DMS79 treated with DMSO at 0.1 percent for 48 hours (cell line): ENCODE measurements at regions not wholly inside any gene's neighbourhood (a gene's known extent, or its start where the extent isn't known, plus 50 kb on each side); places are given as distances from the start of the nearest gene placed in this dataset.
"Not testable (repeated sequence)": the region's sequence is repeated elsewhere in the genome, so short reads cannot be mapped to it uniquely, and the experiment has no call there.

ENCODE experiments used
- DNase-seq: peaks from one replicate; lab custom pipeline; 2025; lab: John Stamatoyannopoulos, UW

- DNase-seq = no peak
Observed at GRCh38 chr7:35971133-35971891, 170.5 kb downstream of the SEPTIN7 start.

- DNase-seq = peak; percentile 73
Observed at GRCh38 chr7:35975851-35976454, 175.1 kb downstream of the SEPTIN7 start.

- DNase-seq = not testable (repeated sequence)
Observed at GRCh38 chr7:35978816-35979640, 174.0 kb upstream of the EEPD1 start.

GRCh38 chr7:35982600-35982999 is 170.5 kb upstream of the EEPD1 start:
- no peak for DNase-seq

GRCh38 chr7:35983626-35984025 is 169.4 kb upstream of the EEPD1 start:
- DNase-seq = no peak

GRCh38 chr7:35985126-35985754 is 167.8 kb upstream of the EEPD1 start:
- peak; percentile 36 for DNase-seq

GRCh38 chr7:35987016-35987415 is 166.0 kb upstream of the EEPD1 start:
- DNase-seq = no peak

- no peak for DNase-seq
Observed at GRCh38 chr7:35988105-35988504, 164.9 kb upstream of the EEPD1 start.

GRCh38 chr7:35988818-35989217 is 164.2 kb upstream of the EEPD1 start:
- DNase-seq = no peak

- no peak for DNase-seq
Observed at GRCh38 chr7:35991511-35992232, 161.4 kb upstream of the EEPD1 start.

- DNase-seq = no peak
Observed at GRCh38 chr7:35992436-35992835, 160.6 kb upstream of the EEPD1 start.

- no peak for DNase-seq
Observed at GRCh38 chr7:35993113-35993512, 159.9 kb upstream of the EEPD1 start.

- no peak for DNase-seq
Observed at GRCh38 chr7:35993676-35994606, 159.1 kb upstream of the EEPD1 start.

- no peak for DNase-seq
Observed at GRCh38 chr7:35995334-35995733, 157.7 kb upstream of the EEPD1 start.

GRCh38 chr7:35998481-35998880 is 154.6 kb upstream of the EEPD1 start:
- DNase-seq = no peak

- DNase-seq = no peak
Observed at GRCh38 chr7:36001546-36001945, 151.5 kb upstream of the EEPD1 start.

- no peak for DNase-seq
Observed at GRCh38 chr7:36002900-36003299, 150.2 kb upstream of the EEPD1 start.

- DNase-seq = no peak
Observed at GRCh38 chr7:36003343-36003742, 149.7 kb upstream of the EEPD1 start.

- DNase-seq = no peak
Observed at GRCh38 chr7:36005293-36005692, 147.8 kb upstream of the EEPD1 start.

GRCh38 chr7:36005876-36006275 is 147.2 kb upstream of the EEPD1 start:
- DNase-seq = no peak
